GM10266 (cell line): ENCODE measurements at regions not wholly inside any gene's neighbourhood (a gene's known extent, or its start where the extent isn't known, plus 50 kb on each side); places are given as distances from the start of the nearest gene placed in this dataset.

Experiments
- DNase-seq: peaks from one replicate; pipeline ENCODE4 v3.0.0; 2012; ENCODE audit errors: extremely low spot score
- TF ChIP-seq, protein P1 (sequence below): IDR thresholded peaks from 2 replicates; pipeline ENCODE4 v1.5.1; 2012; ENCODE audit warnings: mild to moderate bottlenecking, low read depth; ENCODE audit not compliant: control insufficient read depth, insufficient read depth; ENCODE audit errors: missing control alignments

DNA sequence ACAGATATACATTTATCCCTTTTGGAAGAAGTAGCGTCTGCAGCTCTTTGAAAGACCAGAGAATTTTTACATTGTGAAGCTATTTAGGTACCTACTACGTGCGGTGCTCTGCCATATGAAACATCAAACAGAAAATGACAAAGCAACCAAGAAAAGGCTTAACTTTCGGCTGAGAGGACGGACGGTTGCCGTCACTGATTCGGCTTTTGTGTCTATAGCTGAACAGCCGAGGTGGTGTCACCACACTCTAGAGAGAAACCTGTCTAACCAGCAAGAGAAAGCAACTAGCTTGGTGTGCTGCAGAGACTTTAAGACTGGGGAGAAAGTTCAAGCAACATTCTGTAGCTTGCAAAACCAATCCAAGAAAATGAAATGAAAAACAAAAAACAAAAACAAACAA, 145.5 kb downstream of the SHOX start:
- TF ChIP-seq, protein P1, sequence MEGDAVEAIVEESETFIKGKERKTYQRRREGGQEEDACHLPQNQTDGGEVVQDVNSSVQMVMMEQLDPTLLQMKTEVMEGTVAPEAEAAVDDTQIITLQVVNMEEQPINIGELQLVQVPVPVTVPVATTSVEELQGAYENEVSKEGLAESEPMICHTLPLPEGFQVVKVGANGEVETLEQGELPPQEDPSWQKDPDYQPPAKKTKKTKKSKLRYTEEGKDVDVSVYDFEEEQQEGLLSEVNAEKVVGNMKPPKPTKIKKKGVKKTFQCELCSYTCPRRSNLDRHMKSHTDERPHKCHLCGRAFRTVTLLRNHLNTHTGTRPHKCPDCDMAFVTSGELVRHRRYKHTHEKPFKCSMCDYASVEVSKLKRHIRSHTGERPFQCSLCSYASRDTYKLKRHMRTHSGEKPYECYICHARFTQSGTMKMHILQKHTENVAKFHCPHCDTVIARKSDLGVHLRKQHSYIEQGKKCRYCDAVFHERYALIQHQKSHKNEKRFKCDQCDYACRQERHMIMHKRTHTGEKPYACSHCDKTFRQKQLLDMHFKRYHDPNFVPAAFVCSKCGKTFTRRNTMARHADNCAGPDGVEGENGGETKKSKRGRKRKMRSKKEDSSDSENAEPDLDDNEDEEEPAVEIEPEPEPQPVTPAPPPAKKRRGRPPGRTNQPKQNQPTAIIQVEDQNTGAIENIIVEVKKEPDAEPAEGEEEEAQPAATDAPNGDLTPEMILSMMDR, result no peak
- no peak for DNase-seq

DNA sequence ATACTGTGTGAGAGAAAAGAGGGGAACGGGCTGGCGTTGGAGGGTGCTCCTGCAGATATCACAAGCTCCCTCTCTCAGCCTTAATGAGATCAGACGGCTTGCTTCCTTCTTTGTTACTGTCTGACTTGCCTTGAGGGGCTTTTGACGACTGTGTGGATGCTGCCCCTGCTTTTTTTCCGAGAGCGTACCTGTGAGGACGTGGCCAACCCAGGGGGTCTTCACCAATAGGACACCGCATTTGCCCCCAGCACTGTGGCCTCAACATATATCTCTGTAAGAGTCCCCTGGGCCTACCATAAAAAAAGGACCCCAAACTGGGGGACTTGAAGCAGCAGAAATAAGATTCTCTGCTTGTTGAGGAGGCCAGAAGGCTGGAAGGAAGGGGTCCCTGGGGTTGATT, 143.9 kb downstream of the SHOX start:
- TF ChIP-seq, protein P1, result no peak
- no peak for DNase-seq

DNA sequence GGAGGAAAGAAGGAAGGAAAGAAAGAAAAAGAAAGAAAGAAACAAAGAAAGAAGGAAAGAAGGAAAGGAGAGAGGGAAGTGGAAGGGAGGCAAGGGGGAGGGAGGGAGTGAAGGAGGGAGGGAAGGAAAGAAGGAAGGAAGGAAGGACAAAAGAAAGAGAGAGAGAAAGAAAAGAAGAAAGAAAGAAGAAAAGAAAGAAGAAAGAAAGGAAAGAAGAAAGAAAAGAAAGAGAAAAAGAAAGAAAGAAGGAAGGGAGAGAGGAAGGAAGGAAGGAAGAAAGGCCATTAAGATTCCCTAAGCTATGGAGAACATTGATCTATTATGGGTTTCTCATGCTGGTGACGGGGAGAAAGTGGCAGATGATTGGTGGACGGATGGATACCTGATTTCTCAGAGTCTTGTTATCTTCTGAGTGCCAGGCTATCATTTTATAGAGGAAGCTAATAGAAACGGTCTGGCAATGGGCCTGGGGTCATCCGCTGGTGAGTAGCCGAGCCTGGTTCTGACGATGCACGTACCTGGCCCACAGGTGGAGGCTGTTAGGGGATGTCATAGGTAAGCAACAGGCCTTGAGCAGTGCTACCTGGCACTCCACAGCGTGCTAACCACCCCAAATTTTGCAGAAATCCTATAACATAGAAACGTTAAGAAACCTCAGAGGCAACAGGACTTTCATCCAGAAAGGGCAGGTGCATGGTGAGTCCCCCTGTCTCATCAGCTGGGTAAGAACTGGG, 142.9 kb downstream of the SHOX start:
- DNase-seq, result no peak
- TF ChIP-seq, protein P1, result no peak

DNA sequence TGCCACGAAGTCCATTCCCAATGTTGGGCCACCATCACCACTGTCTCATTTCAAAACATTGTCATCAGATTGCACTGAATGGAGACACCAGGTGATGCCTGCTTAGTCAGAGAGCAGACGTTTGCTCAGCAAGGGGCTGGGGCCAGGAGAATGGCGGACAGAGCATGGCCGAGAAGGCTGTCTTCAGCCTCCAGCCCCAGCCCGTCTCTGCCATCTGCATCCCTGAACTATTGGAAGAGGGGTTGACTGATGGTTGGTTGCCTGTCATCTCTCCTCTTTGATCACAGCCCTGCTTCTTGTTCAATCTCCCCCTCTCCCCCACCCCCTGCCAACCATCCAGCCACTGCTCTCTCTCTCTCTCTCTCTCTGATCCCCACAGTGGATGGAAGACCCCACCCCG, 140.9 kb downstream of the SHOX start:
- no peak for DNase-seq
- TF ChIP-seq, protein P1, result no peak

DNA sequence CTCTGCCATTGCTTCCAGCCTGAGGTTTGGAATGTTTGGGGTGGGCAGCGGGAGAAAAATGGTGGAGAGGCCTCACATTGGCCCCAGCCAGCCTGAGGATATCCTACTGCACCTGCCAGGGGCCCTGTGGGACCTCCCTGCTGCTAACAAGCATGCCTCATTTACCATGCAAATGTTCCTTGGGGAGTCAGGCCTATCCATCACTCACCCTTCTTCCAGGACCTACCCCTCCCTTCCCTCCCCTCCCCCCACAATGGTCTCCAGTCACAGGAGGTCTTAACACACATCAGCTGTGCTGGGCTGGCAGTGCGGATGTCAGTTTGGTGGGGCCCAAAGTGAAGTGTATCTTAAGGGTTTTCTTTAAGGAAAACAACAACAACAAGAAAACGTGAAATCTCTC, 139.2 kb downstream of the SHOX start:
- TF ChIP-seq, protein P1, result no peak
- no peak for DNase-seq

DNA sequence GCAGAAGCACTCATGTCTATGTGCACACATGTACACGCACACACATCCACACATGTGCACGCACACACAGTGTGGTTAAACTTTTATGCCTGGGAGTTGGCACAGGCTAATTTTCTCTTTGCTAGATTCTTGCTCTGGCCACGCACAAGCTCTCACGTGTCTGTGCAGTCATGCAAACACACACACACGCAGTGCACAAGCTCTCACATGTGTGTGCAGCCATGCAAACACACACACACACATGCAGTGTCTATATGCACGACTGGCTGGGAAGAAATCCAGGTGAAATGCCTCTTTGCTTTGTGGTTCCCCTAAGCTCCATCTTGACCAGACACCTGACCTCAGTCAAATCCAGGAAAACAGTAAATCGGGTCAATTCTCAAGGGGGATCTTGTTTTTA, 138.0 kb downstream of the SHOX start:
- no peak for DNase-seq
- TF ChIP-seq, protein P1, result no peak

DNA sequence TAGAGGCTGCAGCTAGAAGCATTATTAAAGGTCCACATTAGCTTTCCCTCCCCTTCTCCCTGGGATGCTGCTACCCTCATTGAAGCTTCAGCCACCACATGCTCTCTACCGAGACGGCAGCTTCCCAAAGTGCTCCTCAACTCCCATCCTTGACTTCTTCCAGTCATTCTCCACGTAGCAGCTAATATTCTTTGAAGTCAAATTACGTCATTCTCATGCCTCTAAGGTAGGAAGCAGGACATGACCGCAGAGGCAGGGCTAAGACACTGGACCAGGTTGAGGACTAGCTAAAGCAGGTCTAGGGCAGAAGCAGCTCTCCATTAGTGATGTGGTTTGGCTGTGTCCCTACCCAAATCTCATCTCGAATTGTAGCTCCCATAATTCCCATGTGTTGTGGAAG, 128.3 kb downstream of the SHOX start:
- DNase-seq, result no peak
- TF ChIP-seq, protein P1, result no peak
